Activated B cell treated with CpG ODN at 0.5 μM for 24 hours (primary cell): ENCODE measurements at regions not wholly inside any gene's neighbourhood (a gene's known extent, or its start where the extent isn't known, plus 50 kb on each side); places are given as distances from the start of the nearest gene placed in this dataset.

Experiments used
- ATAC-seq: fragments of 200-7000 bp; cut with Tn5 transposase; one replicate; pipeline ENCODE4 v1.10.0; 2021; ENCODE audit warnings: low read depth, mild to moderate bottlenecking, moderate library complexity
- CTCF ChIA-PET: fragments of 350-600 bp; sonication (Branson Sonifier 250); formaldehyde crosslinking; loops from one replicate; lab custom pipeline; 2021; ENCODE audit warnings: antibody characterized with exemption; lab: Charles Lee
- POLR2A ChIA-PET: fragments of 350-600 bp; sonication (Branson Sonifier 250); formaldehyde crosslinking; loops from one replicate; lab custom pipeline; 2021; ENCODE audit warnings: antibody characterized with exemption; lab: Charles Lee
- DNase-seq: peaks from one replicate; pipeline ENCODE4 v3.0.0; 2022
- H3K27ac Mint-ChIP-seq: one replicate; pipeline ENCODE4 v1.8.0; 2020; ENCODE audit warnings: mixed read lengths
- H3K27me3 Mint-ChIP-seq: one replicate; pipeline ENCODE4 v1.8.0; 2021; ENCODE audit warnings: mixed read lengths
- H3K36me3 Mint-ChIP-seq: one replicate; pipeline ENCODE4 v1.8.0; 2021; ENCODE audit warnings: low read depth, mixed read lengths
- H3K4me1 Mint-ChIP-seq: one replicate; pipeline ENCODE4 v1.8.0; 2021; ENCODE audit warnings: mixed read lengths
- H3K4me3 Mint-ChIP-seq: one replicate; pipeline ENCODE4 v1.8.0; 2020; ENCODE audit warnings: mild to moderate bottlenecking, mixed read lengths
- H3K9me3 Mint-ChIP-seq: one replicate; pipeline ENCODE4 v1.8.0; 2020; ENCODE audit warnings: mixed read lengths
- intact Hi-C: fragments of 100-400 bp; cut with micrococcal nuclease; formaldehyde crosslinking; loops from one replicate; pipeline ENCODE4 v1.15.1; 2024
- TF ChIP-seq, protein P1 (sequence below): fragments of 200-600 bp; IDR thresholded peaks from one replicate; pipeline ENCODE4 v1.8.0; 2022; ENCODE audit warnings: antibody characterized with exemption, mild to moderate bottlenecking

GRCh38 chr13:44063881-44064280 lies 184.2 kb downstream of the LACC1 start:
- ATAC-seq (no peak), DNase-seq (no peak)
- Mint-ChIP-seq H3K36me3 (no peaks in the 10 kb centered on the region), H3K9me3 (no peaks in the 10 kb centered on the region), H3K27me3 (peaks cover 11% of the 10 kb centered on the region), H3K4me1 (no peaks in the 10 kb centered on the region), H3K27ac (no peak overlapping the region), H3K4me3 (no peak overlapping the region)
- ChIA-PET POLR2A (no interaction called here), CTCF (no interaction called here)
- intact Hi-C loops: no loop called here
- TF ChIP-seq, protein P1, sequence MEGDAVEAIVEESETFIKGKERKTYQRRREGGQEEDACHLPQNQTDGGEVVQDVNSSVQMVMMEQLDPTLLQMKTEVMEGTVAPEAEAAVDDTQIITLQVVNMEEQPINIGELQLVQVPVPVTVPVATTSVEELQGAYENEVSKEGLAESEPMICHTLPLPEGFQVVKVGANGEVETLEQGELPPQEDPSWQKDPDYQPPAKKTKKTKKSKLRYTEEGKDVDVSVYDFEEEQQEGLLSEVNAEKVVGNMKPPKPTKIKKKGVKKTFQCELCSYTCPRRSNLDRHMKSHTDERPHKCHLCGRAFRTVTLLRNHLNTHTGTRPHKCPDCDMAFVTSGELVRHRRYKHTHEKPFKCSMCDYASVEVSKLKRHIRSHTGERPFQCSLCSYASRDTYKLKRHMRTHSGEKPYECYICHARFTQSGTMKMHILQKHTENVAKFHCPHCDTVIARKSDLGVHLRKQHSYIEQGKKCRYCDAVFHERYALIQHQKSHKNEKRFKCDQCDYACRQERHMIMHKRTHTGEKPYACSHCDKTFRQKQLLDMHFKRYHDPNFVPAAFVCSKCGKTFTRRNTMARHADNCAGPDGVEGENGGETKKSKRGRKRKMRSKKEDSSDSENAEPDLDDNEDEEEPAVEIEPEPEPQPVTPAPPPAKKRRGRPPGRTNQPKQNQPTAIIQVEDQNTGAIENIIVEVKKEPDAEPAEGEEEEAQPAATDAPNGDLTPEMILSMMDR: no peak

GRCh38 chr13:44064357-44064756 lies 184.7 kb downstream of the LACC1 start:
- Mint-ChIP-seq H3K27me3 (peaks cover 11% of the 10 kb centered on the region), H3K27ac (no peak overlapping the region), H3K36me3 (no peaks in the 10 kb centered on the region), H3K4me1 (no peaks in the 10 kb centered on the region), H3K9me3 (no peaks in the 10 kb centered on the region), H3K4me3 (no peak overlapping the region)
- ChIA-PET CTCF (no interaction called here), POLR2A (no interaction called here)
- ATAC-seq (no peak), DNase-seq (no peak)
- intact Hi-C loops: no loop called here
- TF ChIP-seq, protein P1: no peak

- ATAC-seq (no peak), DNase-seq (no peak)
- Mint-ChIP-seq H3K4me3 (no peak overlapping the region), H3K4me1 (no peaks in the 10 kb centered on the region), H3K36me3 (no peaks in the 10 kb centered on the region), H3K9me3 (peaks cover 10% of the 10 kb centered on the region), H3K27ac (no peak overlapping the region), H3K27me3 (peaks cover 13% of the 10 kb centered on the region)
- TF ChIP-seq, protein P1: no peak
- POLR2A ChIA-PET: no interaction called here
- intact Hi-C loops: no loop called here
- CTCF ChIA-PET: no interaction called here
Measured at GRCh38 chr13:44068169-44068568, 188.5 kb downstream of the LACC1 start.

DNA sequence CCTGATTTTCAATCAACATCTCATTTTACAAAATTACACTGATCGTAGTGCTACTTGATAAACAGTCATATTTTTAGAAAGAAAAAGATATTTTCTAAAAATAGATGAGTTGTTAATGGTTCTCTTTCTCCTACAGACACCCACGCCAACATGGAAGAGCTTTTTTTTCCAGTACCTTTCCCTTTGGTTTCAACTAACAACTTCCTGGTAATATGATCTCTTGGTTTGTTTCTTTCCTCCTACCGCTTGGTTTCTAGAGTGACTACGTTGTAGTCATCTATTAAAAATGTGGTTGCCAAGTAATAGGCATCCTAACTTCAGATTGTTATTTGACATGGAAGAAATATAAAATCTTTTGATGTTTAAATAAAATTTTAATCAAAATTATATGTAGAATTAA lies 189.0 kb downstream of the LACC1 start:
- TF ChIP-seq, protein P1: no peak
- H3K9me3 Mint-ChIP-seq: peaks cover 13% of the 10 kb centered on the region
- no peak for DNase-seq
- H3K27me3 Mint-ChIP-seq: peaks cover 13% of the 10 kb centered on the region
- intact Hi-C loops: no loop called here
- no peak overlapping the region for H3K27ac Mint-ChIP-seq
- CTCF ChIA-PET: no interaction called here
- no peak for ATAC-seq
- POLR2A ChIA-PET: no interaction called here
- no peaks in the 10 kb centered on the region for H3K36me3 Mint-ChIP-seq
- H3K4me3 Mint-ChIP-seq: no peak overlapping the region
- H3K4me1 Mint-ChIP-seq: no peaks in the 10 kb centered on the region

- DNase-seq: no peak
- ChIA-PET CTCF (no interaction called here), POLR2A (no interaction called here)
- Mint-ChIP-seq H3K27ac (no peak overlapping the region), H3K36me3 (no peaks in the 10 kb centered on the region), H3K4me1 (no peaks in the 10 kb centered on the region), H3K27me3 (peaks cover 8% of the 10 kb centered on the region), H3K4me3 (no peak overlapping the region), H3K9me3 (peaks cover 13% of the 10 kb centered on the region)
- intact Hi-C loops: no loop called here
- no peak for ATAC-seq
- TF ChIP-seq, protein P1: no peak
Measured at GRCh38 chr13:44072536-44072935, 192.8 kb downstream of the LACC1 start.
